GM12875 (cell line): ENCODE measurements at regions not wholly inside any gene's neighbourhood (a gene's known extent, or its start where the extent isn't known, plus 50 kb on each side); places are given as distances from the start of the nearest gene placed in this dataset.

Experiments used
- H3K4me3 ChIP-seq: one replicate; pipeline ENCODE4 v1.5.1; 2011; ENCODE audit warnings: low read depth, low read length, control low read depth
- CTCF ChIP-seq: IDR thresholded peaks from 2 replicates; pipeline ENCODE4 v1.5.1; 2011; ENCODE audit warnings: low read depth, mild to moderate bottlenecking, control low read depth, inconsistent platforms, low read length, moderate library complexity, borderline replicate concordance; ENCODE audit not compliant: insufficient read depth

GRCh38 chr12:78767264-78767981 lies 97.2 kb upstream of the SYT1 start:
- no peak for TF ChIP-seq CTCF
- H3K4me3 ChIP-seq, result no peak overlapping the region

- no peak for TF ChIP-seq CTCF
- H3K4me3 ChIP-seq, result no peak overlapping the region
Observed at GRCh38 chr12:78778339-78778738, 86.2 kb upstream of the SYT1 start.

GRCh38 chr12:78787576-78787975 lies 77.0 kb upstream of the SYT1 start:
- TF ChIP-seq CTCF, result no peak
- H3K4me3 ChIP-seq, result no peak overlapping the region

GRCh38 chr12:78790148-78790547 lies 74.4 kb upstream of the SYT1 start:
- no peak overlapping the region for H3K4me3 ChIP-seq
- no peak for TF ChIP-seq CTCF

GRCh38 chr12:78792052-78792698 lies 72.4 kb upstream of the SYT1 start:
- no peak overlapping the region for H3K4me3 ChIP-seq
- TF ChIP-seq CTCF, result no peak

GRCh38 chr12:78793491-78793890 lies 71.1 kb upstream of the SYT1 start:
- no peak overlapping the region for H3K4me3 ChIP-seq
- no peak for TF ChIP-seq CTCF

- TF ChIP-seq CTCF, result no peak
- H3K4me3 ChIP-seq, result no peak overlapping the region
Observed at GRCh38 chr12:78793982-78794381, 70.6 kb upstream of the SYT1 start.
